Esophagus muscularis mucosa (tissue), 4 donors: ENCODE measurements at regions not wholly inside any gene's neighbourhood (a gene's known extent, or its start where the extent isn't known, plus 50 kb on each side); places are given as distances from the start of the nearest gene placed in this dataset.

ENCODE experiments used
- CTCF ChIP-seq, 3 experiments: fragments of 200-600 bp in 2 of 3; fragments of 450-650 bp in 1 of 3; sonication (generic) in 2 of 3; IDR thresholded peaks; one replicate each; pipeline ENCODE4 v1.5.1; 2017 to 2019; ENCODE audit warnings: antibody characterized with exemption in 3 of 3, mild to moderate bottlenecking in 2 of 3, moderate library complexity in 1 of 3
- EP300 ChIP-seq: sonication (generic); formaldehyde crosslinking; IDR thresholded peaks from one replicate; pipeline ENCODE4 v1.6.1; 2017; ENCODE audit warnings: antibody characterized with exemption
- POLR2AphosphoS5 ChIP-seq, 2 donors: sonication (generic); formaldehyde crosslinking; IDR thresholded peaks; one replicate each; pipeline ENCODE4 v1.6.1; 2017; ENCODE audit warnings: antibody characterized with exemption in 2 of 2

DNA sequence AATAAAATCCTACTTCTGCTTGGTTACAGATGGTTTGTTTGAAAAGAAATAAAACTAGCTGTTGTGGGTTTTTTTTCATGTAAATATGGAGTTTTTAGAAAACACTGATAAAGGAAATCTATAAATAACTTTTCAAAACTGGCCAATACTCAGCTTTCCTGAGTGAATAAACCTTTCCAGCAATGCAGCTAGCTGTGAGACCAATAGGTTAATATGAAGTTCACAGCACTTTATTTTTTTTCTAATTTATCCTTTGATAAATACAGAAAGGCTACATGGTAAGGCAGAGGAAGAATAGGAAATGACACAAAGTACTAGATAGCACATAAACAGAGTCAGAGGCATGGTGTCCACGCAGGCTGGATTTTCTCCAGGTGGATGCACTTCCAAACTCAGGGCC, 154.0 kb downstream of the COG6 start:
- TF ChIP-seq CTCF (IDR thresholded peaks at IDR 0.05) = no peak
- no peak for TF ChIP-seq EP300
- no peak for TF ChIP-seq POLR2AphosphoS5 (IDR thresholded peaks at IDR 0.05)
